WTC11 (cell line): ENCODE measurements at regions not wholly inside any gene's neighbourhood (a gene's known extent, or its start where the extent isn't known, plus 50 kb on each side); places are given as distances from the start of the nearest gene placed in this dataset.
A peak's percentile ranks its signal among the peaks of the same experiment; 100 is the strongest.
"Not testable (repeated sequence)": the region's sequence is repeated elsewhere in the genome, so short reads cannot be mapped to it uniquely, and the experiment has no call there.

Experiments
- ATAC-seq: fragments of 200-7000 bp; cut with Tn5 transposase; 2 replicates; pipeline ENCODE4 v1.10.0; 2021; ENCODE audit warnings: mild to moderate bottlenecking, moderate library complexity
- CTCF ChIA-PET: fragments of 300-600 bp; sonication (Branson Sonifier 250); formaldehyde crosslinking; loops from one replicate; lab custom pipeline; 2021; ENCODE audit warnings: antibody characterized with exemption; lab: Charles Lee
- POLR2A ChIA-PET: fragments of 350-600 bp; sonication (Branson Sonifier 250); formaldehyde crosslinking; loops from one replicate; lab custom pipeline; 2021; ENCODE audit warnings: antibody characterized with exemption; lab: Charles Lee
- DNase-seq: peaks from one replicate; pipeline ENCODE4 v3.0.0; 2021; ENCODE audit warnings: low spot score
- H3K27ac Mint-ChIP-seq: 2 replicates; pipeline ENCODE4 v1.8.0; 2021; ENCODE audit warnings: mixed read lengths
- H3K27me3 Mint-ChIP-seq: 2 replicates; pipeline ENCODE4 v1.8.0; 2021; ENCODE audit warnings: low read depth, mild to moderate bottlenecking, moderate library complexity, mixed read lengths
- H3K36me3 Mint-ChIP-seq: 2 replicates; pipeline ENCODE4 v1.8.0; 2021; ENCODE audit warnings: mixed read lengths
- H3K4me1 Mint-ChIP-seq: 2 replicates; pipeline ENCODE4 v1.8.0; 2022; ENCODE audit warnings: mixed read lengths
- H3K4me3 Mint-ChIP-seq: 2 replicates; pipeline ENCODE4 v1.8.0; 2021; ENCODE audit warnings: mild to moderate bottlenecking, moderate library complexity, mixed read lengths
- H3K9me3 Mint-ChIP-seq: 2 replicates; pipeline ENCODE4 v1.8.0; 2021; ENCODE audit warnings: mixed read lengths
- ATF3 ChIP-seq: sonication (generic); formaldehyde crosslinking; conservative IDR thresholded peaks from 2 replicates; pipeline ENCODE4 v1.8.1; 2022; ENCODE audit warnings: mild to moderate bottlenecking, missing genetic modification reagents
- CTCF ChIP-seq: fragments of 200-600 bp; IDR thresholded peaks from 2 replicates; pipeline ENCODE4 v1.8.0; 2022; ENCODE audit warnings: antibody characterized with exemption
- ESRRA ChIP-seq: sonication (generic); formaldehyde crosslinking; IDR thresholded peaks from 2 replicates; pipeline ENCODE4 v1.8.1; 2022; ENCODE audit warnings: mild to moderate bottlenecking, missing genetic modification reagents, borderline replicate concordance
- FOXK1 ChIP-seq: sonication (generic); formaldehyde crosslinking; IDR thresholded peaks from 2 replicates; pipeline ENCODE4 v1.8.0; 2022; ENCODE audit warnings: mild to moderate bottlenecking, moderate library complexity, missing genetic modification reagents
- PRDM15 ChIP-seq: sonication (generic); formaldehyde crosslinking; IDR thresholded peaks from 2 replicates; pipeline ENCODE4 v1.8.0; 2022; ENCODE audit warnings: missing genetic modification reagents
- RORB ChIP-seq: fragments of 250-450 bp; sonication (Bioruptor Pico); IDR thresholded peaks from 2 replicates; pipeline ENCODE4 v1.9.0; 2021; ENCODE audit warnings: mild to moderate bottlenecking
- TEAD1 ChIP-seq: sonication (generic); formaldehyde crosslinking; IDR thresholded peaks from 2 replicates; pipeline ENCODE4 v1.8.0; 2022; ENCODE audit warnings: mild to moderate bottlenecking, missing genetic modification reagents
- TP53 ChIP-seq: sonication (generic); formaldehyde crosslinking; IDR thresholded peaks from 2 replicates; pipeline ENCODE4 v1.8.1; 2023; ENCODE audit warnings: mild to moderate bottlenecking, missing genetic modification reagents
- USF1 ChIP-seq: sonication (generic); formaldehyde crosslinking; IDR thresholded peaks from 2 replicates; pipeline ENCODE4 v1.8.0; 2022; ENCODE audit warnings: mild to moderate bottlenecking, missing genetic modification reagents

GRCh38 chr14:40983604-40984003 lies 623.1 kb upstream of the LRFN5 start:
- TF ChIP-seq RORB, result no peak
- no peak for TF ChIP-seq TEAD1 (CRISPR knock-in tag)
- TF ChIP-seq TP53 (CRISPR knock-in tag), result no peak
- ChIA-PET CTCF (no interaction called here), POLR2A (no interaction called here)
- H3K27me3 Mint-ChIP-seq, result no peaks in the 10 kb centered on the region
- no peaks in the 10 kb centered on the region for H3K9me3 Mint-ChIP-seq
- H3K4me1 Mint-ChIP-seq, result peaks cover 10% of the 10 kb centered on the region
- DNase-seq, result no peak
- no peak overlapping the region for H3K27ac Mint-ChIP-seq
- H3K36me3 Mint-ChIP-seq, result no peaks in the 10 kb centered on the region
- ATAC-seq, result no peak
- H3K4me3 Mint-ChIP-seq, result no peak overlapping the region

GRCh38 chr14:40981247-40981646 lies 625.4 kb upstream of the LRFN5 start:
- H3K27me3 Mint-ChIP-seq, result no peaks in the 10 kb centered on the region
- no peak overlapping the region for H3K4me3 Mint-ChIP-seq
- TF ChIP-seq CTCF (no peak), USF1 (no peak), ESRRA (CRISPR knock-in tag) (no peak)
- DNase-seq, result no peak
- CTCF ChIA-PET, result no interaction called here
- H3K36me3 Mint-ChIP-seq, result no peaks in the 10 kb centered on the region
- no peaks in the 10 kb centered on the region for H3K9me3 Mint-ChIP-seq
- POLR2A ChIA-PET, result no interaction called here
- peaks cover 10% of the 10 kb centered on the region for H3K4me1 Mint-ChIP-seq
- H3K27ac Mint-ChIP-seq, result no peak overlapping the region
- no peak for ATAC-seq

GRCh38 chr14:40960257-40960656 lies 646.4 kb upstream of the LRFN5 start:
- ATAC-seq, DNase-seq, H3K4me3 Mint-ChIP-seq, H3K27ac Mint-ChIP-seq, H3K27me3 Mint-ChIP-seq, CTCF ChIA-PET, POLR2A ChIA-PET: not testable (repeated sequence)
- Mint-ChIP-seq H3K4me1 (peaks cover 22% of the 10 kb centered on the region), H3K9me3 (peaks cover 32% of the 10 kb centered on the region), H3K36me3 (peaks cover 43% of the 10 kb centered on the region)

- no peak for TF ChIP-seq ATF3 (CRISPR knock-in tag)
- TF ChIP-seq PRDM15 (CRISPR knock-in tag), result no peak
- TF ChIP-seq FOXK1 (CRISPR knock-in tag), result no peak
- TF ChIP-seq, all 79 proteins: peak for 0
- Mint-ChIP-seq H3K27ac (peak overlapping the region; percentile 98), H3K4me1 (peaks cover 24% of the 10 kb centered on the region), H3K36me3 (peaks cover 29% of the 10 kb centered on the region), H3K4me3 (peak overlapping the region; percentile 96), H3K9me3 (peaks cover 32% of the 10 kb centered on the region), H3K27me3 (no peaks in the 10 kb centered on the region; the same call in 1 of the 2 replicates)
- ChIA-PET CTCF (no interaction called here), POLR2A (no interaction called here)
- ATAC-seq (no peak), DNase-seq (no peak)
These were observed 651.6 kb upstream of the LRFN5 start for GRCh38 chr14:40955131-40955505.

- Mint-ChIP-seq H3K36me3 (peaks cover 24% of the 10 kb centered on the region), H3K4me3 (peak overlapping the region; percentile 96), H3K4me1 (peaks cover 24% of the 10 kb centered on the region), H3K9me3 (peaks cover 27% of the 10 kb centered on the region), H3K27ac (peak overlapping the region; percentile 98)
- CTCF ChIA-PET, POLR2A ChIA-PET, H3K27me3 Mint-ChIP-seq: not testable (repeated sequence)
- peak; percentile 36; the same call in 1 of the 2 replicates for ATAC-seq
- peak; percentile 15 for DNase-seq
These were observed 652.1 kb upstream of the LRFN5 start for GRCh38 chr14:40954448-40955130.
